SKM-1 (cell line): ENCODE measurements at regions not wholly inside any gene's neighbourhood (a gene's known extent, or its start where the extent isn't known, plus 50 kb on each side); places are given as distances from the start of the nearest gene placed in this dataset.
A peak's percentile ranks its signal among the peaks of the same experiment; 100 is the strongest.
"Not testable (repeated sequence)": the region's sequence is repeated elsewhere in the genome, so short reads cannot be mapped to it uniquely, and the experiment has no call there.

Source experiments
- DNase-seq: peaks from one replicate; lab custom pipeline; 2025; ENCODE audit not compliant: unreplicated experiment; lab: John Stamatoyannopoulos, UW

DNA sequence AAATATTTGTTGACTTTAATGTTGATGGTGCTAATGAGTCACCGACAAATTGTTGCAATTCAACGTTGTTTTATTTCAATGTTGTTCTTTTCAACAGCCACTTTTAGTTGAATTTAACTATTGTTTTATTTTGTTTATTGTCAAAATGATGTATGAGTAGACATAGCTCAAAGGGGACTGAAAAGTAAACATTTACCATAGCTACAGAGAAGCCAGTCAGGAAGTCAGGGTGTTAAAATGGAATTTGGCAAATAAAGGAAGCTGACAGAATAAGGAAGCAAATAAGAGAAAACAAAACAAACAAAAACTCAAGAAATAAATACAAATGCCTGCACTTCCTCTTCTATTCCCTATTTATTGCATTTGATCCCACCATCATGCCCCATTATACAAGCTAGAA lies 648.4 kb upstream of the HTR2C start:
- no peak for DNase-seq

DNA sequence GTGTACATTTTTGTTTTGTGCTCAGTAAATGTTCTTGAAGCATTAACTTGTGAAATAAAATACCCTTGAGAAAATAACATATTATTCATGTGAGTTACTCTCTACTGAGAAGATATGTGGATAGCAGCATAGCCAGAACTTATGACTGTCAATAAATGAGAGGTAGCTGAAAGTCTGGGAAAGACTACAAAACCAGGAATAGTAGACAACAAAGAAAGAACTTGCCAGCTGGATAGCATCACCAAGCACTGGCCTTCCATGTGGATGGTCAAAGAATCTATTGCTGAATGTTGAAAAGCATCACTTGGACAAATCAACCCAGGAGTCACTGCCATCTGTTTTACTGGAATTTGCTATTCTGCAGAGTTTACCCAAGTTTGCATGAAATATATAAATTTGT lies 650.0 kb upstream of the HTR2C start:
- no peak for DNase-seq

DNA sequence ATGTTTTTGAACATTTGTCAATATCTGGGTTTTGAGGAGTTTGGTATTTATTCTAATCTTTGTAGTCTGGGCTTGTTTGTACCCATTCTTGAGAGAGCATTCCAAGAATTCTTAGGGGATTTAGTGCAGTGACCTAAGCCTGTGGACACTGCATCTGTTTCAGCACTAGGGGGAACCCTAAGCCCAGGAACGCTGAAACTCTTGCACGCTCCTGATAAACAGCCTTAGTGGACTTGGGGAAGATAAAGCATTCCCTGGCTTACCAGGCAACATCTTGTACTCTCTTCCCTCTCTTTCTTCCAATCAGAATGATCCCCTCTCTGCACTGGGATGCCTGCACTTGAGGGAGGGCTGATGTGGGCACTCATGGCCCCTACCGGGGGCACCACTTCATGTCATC lies 654.9 kb upstream of the HTR2C start:
- peak; percentile 14 for DNase-seq

DNA sequence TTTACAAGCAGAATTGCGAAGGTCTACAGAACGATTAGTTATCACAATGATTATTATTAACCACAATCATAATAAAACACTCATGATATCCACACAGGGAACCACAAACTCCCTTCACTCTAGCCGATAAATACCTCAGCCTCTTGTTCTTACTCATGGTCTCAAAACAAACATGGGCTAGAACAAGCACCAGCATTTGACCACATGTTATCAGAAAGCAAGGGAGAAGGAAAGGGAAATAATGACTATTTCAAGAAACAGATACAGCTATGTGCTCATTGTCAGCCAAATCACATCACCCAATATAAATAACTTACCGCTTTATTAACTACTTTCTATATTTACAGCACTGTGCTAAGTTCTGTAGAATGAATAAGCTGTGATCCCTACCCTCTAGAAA lies 663.2 kb upstream of the HTR2C start:
- no peak for DNase-seq

DNA sequence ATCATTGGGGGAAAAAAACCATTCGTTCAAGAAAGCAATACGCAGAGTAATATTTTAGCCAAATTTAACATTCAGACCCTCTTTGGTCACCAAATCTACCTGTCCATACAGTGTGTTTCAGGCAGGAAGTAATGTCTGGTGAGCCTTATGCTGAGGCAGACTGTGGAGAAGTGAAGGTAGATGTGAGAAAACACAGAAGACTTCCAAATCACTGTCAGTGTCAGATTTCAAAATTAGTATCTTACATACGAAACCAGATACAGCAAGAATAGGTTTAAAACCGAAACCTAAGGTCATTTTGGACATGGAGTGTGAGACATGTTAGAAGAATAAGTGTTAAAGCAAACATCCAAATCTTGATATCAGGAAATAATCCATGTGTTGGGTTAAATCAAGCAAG lies 664.5 kb upstream of the HTR2C start:
- no peak for DNase-seq

DNA sequence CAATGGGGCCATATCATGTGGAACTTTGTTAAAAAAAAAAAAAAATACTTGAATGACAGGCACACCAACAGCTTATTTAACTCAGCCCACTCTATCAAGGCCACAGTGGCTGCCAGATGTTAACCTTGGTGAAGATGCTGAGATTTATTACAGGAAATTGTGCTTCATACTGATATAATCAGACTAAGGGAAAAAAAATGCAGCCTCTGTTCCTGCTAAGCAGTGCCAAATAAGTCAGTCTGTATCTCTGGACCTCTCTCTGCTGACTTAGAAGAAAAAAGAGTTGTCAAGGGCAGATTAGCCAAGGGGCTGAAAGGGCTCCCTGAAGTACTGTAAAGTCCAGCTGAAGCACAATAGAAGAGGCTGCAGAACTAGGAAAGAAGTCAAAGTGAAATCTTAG lies 677.7 kb upstream of the HTR2C start:
- DNase-seq, result no peak

DNA sequence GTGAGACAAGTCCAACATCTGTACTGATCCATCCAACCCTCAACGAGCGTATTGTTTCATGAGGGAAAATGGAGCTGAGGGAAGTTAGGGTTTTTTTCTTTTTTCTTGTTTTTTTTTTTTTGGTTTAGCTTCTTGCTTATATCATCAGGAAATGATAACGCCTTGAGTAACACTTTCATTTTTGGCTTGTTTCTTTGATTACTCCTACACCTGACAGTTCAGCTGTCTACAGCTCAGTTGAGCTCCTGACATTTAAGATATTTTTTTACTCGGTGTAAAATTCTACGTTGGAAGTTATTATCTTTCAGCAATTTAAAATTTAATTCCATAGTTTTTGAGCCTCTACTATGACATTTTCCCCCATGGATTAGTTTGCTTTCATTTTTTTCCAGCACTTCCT lies 691.0 kb upstream of the HTR2C start:
- DNase-seq, result no peak

DNA sequence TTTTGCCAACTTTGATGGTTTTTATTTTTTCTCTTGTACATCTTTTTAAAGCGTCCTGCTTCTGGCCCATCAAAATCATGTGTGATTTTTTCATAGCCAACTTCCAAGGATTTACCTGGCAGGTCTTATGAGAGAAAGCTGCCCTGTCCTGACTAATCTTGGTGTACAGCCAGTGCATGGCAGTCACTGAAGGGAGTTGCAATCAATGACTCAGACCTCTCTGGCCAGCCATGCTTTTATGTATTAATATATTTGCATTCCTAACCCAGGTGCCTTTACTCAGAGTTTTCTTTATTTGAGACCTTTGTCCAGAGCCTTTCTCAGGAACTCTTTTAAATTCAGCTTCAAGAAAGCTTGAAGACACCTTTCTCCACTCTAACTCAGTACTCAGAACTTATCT lies 691.5 kb upstream of the HTR2C start:
- DNase-seq, result no peak

DNA sequence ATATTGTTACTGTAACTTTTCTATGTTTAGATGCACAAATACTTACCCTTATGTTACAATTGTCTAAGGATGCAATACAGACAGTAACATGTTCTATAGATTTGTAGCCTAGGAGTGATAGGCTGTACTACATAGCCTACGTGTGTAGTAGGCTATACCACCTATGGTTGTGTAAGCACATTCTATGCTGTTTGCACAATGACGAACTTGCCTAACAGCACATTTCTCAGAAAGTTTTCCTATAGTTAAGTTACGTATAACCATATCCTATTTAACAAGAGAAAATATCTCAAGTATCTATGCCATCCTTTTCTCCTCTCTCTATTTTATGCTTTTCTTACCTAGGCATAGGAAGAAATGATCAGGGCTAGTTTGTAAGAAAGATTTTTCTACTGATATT lies 710.8 kb upstream of the HTR2C start:
- no peak for DNase-seq

DNA sequence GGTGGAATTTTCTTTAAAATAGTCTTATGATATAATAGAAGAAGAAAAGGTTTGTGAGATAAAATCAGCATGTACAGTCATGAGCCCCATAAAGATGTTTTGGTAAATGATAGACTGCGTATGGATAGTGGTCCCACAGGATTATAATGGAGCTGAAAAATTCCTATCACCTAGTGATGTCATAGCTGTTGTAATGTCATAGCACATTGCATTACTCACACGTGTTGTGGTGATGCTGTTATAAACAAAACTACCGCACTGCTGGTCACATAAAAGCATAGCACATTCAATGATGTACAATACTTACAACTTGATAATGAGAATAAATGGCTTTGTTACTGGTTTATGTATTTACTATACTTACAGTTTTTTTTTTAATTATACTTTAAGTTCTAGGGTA lies 715.2 kb upstream of the HTR2C start:
- no peak for DNase-seq

DNA sequence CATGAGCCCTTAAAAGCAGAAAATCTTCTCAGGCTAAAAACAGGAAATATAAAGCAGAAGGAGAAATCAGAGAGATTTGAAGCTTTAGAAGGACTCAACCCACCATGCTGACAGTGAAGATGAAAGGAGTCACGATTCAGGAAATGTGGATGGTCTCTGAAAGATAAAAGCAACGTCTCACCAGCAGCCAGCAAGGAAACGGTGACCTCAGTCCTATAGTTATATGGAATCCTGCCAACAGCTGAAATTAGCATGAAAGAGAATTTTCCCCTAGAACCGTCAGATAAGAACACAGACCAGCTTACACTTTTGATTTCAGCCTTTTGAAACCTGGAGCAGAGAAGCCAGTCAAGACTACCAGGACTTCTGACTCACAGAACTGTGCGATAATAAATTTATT lies 715.7 kb upstream of the HTR2C start:
- no peak for DNase-seq

DNA sequence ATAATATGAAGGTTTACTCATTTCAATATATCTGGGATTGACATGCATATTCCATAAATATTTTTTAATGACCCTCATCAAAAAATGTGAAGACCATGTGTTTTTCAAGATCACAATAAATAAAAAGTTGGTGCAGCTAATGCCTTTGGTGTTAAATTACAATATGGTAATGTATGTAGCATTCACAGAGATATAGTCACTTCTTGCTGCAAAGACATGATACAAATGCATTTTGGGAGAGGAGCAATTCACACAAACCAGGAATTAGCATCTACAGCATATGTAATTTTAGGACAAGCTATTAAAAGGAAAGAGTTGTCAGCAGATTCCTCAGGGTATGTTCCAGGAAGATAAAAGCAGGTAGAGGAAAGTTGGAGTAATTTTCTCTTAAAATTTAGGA lies 734.5 kb upstream of the HTR2C start:
- DNase-seq, result no peak

DNA sequence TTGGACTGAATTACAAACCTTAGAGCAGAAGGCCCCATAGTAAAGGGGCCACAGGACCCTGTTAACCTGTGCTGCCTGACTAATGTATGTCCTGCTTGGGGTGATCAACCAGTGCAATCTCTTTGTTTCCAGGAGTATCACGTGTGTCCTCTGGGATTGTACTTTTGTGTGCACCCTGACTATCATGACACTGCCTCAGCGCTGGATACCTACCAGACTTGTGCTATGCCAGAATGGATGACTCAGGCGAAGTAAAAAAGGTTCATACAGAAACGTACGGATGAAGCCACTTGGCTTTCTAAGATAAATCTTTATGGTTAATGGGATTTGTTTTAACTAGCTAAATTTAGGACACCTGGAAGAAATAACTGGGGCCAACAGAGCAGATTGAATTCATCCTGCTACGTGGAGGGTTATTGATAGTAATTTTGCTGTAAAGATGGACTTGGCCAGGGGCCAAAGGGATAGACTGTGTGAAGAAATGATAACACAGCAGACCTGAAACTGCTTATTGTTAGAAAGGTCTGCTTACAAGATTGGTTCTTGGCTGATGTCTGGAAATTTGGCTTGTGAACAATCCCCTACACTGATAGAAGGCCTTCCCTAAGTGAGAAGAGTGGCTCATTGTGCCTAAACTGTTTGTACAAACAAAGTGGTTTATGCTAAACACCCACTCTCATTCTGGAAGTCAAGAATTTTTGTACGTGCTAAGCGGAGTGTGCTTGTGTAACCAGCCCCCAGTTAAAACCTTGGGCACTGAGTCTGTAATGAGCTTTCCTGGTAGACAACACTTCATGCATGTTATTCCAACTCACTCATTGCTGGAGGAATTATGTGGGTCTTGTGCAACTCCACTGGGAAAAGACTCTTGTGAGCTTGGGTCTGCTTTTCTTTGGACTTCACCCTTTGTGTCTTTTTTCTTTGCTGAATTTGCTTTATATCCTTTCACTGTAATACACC lies 750.5 kb upstream of the HTR2C start:
- no peak for DNase-seq

DNA sequence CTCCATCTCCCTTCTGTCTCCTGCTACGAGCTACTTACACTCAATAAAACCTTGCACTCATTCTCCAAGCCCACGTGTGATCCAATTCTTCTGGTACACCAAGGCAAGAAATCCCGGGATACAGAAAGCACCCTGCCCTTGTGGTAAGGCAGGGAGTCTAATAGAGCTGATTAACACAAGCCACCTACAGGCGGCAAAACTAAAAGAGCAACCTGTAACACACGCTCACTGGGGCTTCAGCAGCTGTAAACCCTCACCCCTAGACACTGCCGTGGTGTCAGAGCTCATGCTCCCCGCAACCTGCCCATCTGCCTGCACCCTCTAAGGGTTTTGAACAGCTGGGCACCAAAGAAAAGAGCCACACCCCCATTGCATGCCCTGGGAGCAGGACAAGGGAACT lies 755.4 kb upstream of the HTR2C start:
- DNase-seq, result no peak

DNA sequence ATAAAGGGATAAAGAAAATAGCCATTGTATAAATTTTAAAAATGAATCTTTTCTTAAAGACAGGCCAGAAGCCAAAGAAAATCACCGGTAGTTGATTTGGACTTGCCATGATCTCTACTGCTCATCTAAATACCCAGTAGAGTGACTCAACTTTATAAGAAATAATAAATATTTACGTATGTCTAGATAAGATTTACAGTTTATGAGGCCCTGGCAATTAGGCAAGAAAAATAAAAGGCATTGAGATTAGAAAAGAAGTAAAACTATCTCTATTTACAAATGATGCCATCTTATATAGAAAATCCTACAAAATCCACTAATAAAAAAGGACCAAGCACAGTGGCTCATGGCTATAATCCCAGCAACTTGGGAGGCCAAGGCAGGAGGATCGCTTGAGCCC lies 765.5 kb upstream of the HTR2C start:
- no peak for DNase-seq

DNA sequence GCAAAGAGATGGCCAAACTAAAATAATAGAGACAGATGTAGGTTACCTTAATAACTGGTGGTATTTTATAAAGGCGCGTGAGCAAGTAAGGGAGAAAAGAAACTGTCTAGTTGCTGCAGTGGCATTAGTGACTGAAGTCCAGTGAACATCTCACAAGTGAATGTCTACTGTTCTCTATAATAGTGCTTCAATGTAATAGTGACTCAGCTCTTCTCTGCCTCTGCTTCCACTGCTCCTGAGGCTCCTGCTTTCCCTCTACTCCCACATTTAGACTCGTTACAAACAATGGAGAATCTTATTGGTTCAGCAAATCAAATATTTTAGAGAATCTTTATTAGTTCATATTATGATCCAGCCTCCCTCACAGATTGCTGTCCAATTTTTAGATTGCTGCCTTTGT lies 779.1 kb upstream of the HTR2C start:
- no peak for DNase-seq

DNA sequence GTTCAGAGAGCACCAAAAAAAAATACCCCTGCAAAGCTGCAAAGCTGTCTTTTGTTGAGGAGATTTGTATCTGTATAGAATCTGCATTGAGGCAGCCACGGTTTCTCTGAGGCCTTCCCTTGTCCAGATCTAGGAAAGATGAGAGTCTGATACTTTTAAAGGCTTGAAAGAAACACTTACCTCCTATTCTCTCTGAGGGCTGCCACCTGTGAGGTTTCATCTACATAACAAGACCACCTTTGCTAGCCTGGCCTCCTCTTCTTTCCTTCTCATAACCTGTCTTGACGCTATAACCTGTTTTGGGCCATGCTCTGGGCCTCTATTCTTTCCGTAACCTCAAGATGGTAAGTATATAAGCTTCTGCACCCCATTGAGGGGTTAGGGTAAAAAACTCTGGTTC lies 779.6 kb upstream of the HTR2C start:
- DNase-seq, result no peak

DNA sequence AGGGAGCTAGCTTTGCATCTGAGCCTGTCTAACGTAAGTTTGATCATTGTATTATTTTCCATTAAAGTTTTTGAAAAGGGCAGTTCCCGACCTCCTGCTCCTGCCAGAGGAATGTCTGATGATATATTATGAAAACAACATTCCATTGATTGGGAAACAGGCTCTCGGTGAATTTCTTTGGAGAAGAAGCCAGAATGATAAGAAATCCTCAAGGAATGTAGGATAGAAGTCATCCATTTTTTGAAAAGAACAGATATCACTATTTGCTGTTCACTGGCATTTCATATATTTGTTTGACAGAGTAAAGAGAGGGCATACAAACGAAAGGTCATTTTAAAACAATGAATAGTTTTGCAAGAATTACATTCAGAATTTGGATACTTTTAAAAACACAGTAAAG lies 781.0 kb upstream of the HTR2C start:
- DNase-seq, result no peak

DNA sequence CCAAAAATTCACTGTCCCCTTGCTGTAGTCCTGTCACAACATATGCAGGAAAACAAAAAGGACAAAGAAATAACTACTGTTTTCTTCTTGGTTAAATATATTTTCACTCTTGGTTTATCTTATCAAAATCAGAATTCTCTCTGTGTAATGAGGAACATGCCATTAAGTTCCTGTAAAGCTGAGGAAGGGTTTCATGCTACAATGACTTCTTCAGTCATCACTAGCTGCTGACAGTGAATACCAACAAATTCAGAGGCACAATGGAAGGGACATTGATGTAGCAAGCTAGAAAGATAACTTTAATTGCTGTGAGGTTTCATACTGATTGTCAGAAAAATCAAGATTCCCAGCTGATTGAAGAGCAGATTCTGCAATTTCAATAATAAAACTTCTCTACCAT lies 782.9 kb upstream of the HTR2C start:
- DNase-seq, result no peak

DNA sequence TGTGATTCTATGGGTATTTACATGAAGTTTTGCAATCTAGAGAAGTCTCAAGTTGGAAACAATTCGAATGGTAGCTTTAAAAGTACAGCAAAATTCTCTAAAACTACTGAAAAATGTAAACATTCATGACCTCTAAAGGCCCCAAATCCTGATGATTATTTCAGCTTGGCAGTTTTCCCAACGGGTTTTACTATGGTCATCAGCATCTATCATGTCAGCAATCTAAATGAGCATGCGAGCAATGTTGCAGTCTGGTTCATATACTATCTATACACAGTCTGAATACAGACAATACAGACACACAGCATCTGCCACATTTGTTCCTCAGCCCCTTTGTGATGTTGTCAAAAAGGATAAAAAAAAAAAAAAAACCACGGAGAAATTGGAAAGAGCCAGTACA lies 790.3 kb upstream of the HTR2C start:
- DNase-seq, result no peak

DNA sequence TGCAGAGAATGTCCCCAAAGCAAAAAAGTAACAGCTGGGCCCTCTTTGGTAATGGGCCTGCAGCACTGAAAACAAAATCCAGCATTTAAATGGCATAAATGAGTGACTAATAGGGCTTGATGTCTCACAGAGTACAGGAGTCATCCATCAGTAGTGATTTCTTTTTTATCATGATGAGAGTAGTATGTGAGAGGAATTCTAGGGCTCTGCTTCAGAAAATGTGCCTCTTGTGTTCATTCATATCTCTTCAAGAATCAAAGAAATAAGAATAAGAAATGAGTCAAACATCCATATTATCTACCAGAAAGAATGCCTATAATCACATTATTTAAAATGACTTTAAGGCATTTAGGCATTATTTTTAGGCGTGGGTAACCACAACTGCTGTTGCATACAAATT lies 792.9 kb upstream of the HTR2C start:
- no peak for DNase-seq

DNA sequence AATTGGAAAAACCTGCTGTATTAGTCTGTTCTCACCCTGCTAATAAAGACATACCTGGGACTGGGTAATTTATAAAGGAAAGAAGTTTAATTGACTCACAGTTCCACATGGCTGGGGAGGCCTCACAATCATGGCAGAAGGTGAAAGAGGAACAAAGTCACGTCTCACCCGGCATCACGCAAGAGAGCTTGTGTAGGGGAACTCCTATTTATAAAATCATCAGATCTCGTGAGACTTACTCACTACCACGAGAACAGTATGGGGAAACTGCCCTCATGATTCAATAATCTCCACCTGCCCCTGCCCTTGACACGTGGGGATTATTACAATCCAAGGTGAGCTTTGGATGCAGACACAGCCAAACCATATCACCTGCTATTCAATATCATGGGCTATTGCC lies 799.1 kb upstream of the HTR2C start:
- not testable (repeated sequence) for DNase-seq

DNA sequence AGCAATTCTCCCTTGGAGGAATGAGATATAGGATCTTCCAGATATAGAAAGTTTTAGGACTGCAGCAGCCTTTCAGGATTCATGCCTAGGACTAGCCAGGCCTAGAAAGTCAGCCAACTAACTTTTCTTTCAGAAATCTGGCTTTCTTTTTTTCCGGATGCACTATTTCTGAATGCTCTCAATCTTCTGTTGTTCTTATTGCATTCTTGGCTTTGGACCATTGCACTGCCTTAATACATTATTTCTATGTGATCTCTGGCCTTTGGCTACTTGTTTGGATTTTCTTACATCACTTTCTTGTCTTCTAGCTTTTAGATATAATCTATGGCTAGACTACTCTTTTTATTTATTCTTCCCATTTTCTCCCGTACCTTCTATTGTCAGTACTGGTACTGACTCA lies 813.1 kb upstream of the HTR2C start:
- no peak for DNase-seq
